HG03571 (cell line): ENCODE measurements at regions not wholly inside any gene's neighbourhood (a gene's known extent, or its start where the extent isn't known, plus 50 kb on each side); places are given as distances from the start of the nearest gene placed in this dataset.

Experiments used
- ATAC-seq: cut with Tn5 transposase; IDR thresholded peaks from one replicate; pipeline ENCODE4 v1.9.1; 2021; ENCODE audit not compliant: unreplicated experiment

DNA sequence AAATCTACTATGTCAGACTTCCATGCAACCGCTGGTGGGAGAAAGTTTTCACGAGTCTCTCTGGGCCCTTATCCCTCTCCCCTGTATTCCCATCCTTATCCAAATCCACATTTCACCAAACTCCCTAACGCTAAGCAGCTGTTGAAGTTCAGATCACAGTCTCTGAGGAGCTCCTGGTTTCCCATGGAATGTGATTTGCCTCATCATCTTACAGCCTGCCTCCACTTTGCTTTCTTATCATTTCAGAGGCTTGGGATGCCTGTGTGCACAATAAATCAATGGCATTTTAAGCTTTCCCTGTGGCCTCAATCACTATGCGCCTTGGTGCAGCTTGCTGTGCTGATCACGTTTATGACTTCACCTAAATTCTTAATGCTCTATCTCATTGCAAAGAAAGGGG, 352.4 kb upstream of the FAT3 start:
- no peak for ATAC-seq

DNA sequence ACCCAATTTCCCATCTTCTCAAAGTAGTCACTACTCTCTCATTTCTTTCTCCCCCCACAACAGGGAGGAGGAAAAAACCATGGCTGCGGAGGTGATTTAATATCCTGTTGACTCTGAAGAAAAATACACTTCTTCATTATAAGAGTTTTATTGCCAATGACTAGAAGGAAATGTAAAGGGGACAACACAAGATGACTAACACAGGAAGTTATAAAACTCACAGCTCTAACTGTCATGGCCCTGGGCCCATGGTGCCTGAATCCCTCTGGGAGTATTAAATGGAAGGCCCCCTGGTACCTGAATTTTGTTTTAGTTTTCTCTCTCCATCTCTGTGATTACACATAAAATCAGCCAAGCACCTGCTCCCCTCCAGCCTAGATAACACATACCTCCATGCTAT, 352.8 kb upstream of the FAT3 start:
- no peak for ATAC-seq

DNA sequence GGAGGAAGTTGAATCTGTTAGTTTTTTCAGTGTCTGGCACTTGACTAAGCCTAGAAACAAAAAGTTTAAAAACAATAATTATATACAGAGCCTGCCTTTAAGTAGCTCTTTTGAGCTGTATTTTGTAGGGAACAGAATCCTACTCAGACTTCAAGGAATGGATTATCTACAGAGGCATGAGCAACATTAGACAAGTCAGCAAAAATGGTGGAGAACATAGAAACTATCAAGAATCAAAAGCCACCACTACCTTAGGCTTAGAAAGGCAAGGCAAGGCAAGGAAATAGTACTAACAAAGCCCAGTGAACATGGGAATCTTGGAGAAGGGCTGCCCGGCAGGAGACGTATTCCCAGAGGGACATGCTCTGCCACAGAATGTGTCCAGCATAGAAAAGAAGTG, 353.6 kb upstream of the FAT3 start:
- no peak for ATAC-seq

DNA sequence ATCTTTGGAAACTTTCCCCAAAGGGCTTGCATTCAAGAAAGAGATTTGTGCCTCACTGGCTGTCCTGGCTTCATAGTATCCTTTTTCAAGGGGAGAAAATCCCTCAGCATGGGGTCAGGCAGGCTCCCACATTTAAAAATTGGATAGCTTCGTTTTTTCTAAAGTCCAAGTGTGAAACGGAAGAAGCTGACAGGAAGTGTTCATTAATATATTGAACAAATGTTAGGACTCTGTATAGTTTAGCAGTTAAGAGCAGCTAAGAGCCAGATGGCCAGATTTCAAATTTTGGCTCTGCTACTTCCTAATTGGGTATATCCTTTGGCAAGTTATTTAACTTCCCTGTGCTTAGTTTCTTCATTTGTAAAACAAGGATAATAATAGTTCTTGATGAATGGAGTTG, 354.9 kb upstream of the FAT3 start:
- ATAC-seq = no peak

DNA sequence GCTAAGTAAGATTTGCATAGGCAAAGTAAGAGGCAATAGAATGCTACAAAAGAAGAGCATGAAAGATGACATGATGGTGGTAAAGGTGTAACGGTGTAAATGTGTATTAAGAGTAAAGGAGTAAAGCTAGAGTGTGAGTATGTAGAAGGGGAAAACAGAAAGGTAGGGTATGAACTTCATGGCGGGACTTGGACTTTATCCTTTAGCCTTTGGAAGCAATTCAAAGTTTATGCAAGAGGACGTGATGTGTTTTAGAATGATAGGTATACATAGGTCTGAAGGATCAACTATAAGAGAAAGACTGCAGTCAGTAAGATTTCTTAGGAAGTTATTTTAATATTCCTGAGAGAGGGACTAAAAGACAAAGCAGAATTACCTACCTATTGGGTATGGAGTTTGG, 358.0 kb upstream of the FAT3 start:
- ATAC-seq = no peak

DNA sequence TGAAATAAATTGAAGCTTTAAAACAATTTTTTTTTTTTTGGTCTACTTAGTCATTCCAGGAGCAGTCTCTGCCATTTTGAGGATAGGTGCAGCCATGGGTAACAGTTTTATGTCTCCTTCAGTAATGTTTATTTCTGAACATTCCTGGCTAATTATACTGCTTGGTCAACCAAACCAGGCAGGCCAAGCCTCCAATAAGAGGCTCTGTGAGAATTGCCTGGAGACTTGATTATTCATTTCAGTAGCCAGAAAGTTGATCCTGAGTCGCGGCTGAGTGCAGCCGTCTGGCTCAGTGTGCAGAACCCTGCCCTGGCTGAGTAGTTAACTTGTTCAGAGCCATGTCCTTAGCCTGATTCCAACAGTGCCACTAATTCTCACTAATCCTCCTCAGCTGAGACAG, 364.0 kb upstream of the FAT3 start:
- no peak for ATAC-seq

DNA sequence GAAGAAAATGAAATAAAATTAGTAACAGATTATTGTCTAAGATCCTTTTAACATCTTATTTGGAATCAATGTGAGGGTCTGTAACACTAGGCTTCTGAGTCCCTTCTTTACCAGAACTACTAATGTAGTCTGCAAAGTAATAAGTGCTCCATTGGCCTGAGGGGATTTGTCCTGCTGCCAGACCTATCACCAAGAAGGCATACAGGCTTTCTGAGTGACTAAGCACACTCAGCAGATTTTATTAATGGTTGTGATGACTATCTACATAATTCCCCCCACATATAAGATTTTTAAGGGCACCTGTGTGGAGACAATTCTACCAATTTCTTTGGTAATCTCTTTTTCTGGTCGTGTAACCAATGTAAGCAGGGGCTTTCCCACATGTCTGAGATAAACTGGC, 365.0 kb upstream of the FAT3 start:
- no peak for ATAC-seq

DNA sequence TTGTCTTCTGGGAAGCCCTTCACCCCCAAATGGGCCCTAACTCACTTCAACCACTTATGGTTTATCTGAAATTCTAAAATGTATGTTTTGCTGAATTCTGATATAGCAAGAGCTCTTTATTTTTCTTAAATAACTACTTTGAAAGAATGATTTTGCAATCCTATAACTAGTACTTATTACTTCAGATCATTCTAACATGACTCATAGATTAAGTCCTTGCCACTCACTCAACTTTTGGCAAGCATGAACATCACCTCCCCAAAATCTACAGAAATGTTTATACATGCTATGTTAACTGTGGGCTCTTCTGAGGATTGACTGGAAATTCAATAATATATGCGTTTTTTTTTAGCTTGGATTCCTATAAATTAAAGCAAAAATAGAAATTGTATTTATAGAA, 367.4 kb upstream of the FAT3 start:
- no peak for ATAC-seq

DNA sequence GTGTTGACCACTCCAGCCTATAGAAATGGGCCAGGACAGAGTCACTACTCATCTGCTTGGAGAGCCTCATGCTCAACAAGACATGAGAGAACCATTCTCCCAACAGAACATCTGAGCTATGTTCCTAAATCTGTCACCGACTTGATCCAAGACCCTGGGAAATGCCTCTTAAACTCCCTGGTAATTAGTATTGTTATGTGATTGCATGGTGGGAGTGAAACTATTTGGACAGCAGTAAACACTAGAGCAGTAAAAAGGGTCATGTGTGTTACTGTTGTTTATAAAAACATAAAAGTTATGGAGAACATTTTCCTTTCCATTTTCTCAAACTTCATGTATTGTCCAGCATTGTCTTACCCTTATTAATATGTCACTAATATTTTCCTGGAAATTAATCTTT, 369.8 kb upstream of the FAT3 start:
- ATAC-seq = no peak

DNA sequence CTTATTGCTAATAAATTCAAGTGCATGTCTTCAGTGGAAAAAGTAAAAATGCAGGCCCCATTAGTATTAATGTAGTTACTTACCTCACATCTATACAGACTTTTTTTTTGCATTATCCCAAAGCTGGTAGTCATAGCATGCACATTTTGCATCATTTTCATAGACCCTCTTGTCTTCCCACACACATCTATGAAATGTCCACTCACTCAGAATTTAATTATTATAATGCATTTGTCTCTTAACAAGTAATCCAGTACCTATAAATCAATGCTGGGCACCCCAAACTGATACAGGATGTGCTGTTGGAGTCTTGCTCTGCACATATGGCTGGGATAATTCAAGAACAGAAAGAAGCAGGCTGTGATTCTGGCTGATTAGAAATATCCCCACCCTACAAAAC, 370.4 kb upstream of the FAT3 start:
- no peak for ATAC-seq

DNA sequence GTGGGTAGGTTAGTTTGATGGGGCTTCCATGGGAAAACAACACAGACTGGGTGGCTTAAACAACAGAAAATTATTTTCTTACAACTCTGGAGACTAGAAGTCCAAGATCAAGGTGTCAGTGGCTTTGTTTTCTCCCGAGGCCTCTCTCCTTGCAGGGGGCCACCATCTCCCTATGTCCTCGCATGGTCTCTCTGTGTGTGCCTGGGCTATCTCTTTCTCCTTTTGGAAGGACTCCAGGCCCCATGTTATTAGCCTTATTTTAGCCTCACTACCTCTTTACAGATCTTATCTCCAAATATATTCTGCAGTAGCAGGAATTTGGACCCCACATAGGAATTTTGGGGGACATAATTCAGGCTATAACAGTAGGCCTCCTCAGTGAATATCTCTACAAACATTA, 372.7 kb upstream of the FAT3 start:
- no peak for ATAC-seq

DNA sequence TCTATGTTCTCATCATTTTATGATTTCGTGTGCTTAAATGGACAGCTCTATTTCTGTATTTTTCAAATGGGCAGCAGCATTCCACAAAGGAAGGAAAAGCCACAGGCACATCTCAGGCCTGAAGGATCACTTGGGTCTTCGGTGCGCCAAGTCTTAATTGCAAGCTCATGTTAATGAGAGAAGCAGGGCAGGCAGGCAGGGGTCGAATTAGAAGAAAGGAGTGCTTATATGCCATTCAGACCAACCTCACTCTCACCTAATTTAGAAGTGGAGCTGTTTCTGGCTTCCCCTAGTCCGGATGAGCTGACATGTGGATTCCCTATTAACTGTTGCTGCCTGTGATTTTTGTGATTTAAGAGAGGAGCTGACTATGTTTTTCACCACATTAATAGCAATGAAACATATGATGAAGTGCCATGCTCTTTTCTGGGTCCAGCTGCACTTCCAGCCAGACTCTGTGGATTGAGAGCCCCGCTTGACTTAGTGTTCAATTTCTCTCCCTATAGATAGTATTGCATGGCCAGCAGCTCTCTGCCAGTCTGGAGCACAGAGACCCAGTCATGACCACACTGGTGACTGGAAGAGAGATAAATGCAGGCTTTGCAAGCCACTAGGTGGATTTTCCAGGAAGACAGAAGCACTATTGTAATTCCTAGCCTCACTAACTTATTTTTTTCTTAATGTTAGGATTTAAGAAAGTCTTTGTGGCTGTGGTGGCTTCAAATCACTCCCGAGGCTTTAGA, 373.9 kb upstream of the FAT3 start:
- ATAC-seq = no peak

DNA sequence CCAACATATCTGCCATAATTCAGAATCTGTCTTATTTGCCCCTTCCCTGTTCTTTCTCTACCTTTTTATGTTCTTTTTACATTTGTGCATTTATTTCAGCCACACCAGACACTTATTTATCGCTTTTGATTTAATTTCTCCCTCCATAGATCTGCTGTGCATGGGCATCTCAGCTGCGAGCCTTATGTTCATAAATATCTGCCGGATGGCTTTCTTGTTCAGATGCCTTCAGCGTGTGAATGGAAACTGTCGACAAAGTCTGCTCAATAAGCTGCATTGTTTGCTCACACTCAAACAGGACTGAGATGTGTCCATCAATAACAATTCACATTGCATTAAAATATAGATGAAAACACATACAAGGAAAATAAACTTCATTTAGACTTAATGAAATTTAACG, 374.6 kb upstream of the FAT3 start:
- no peak for ATAC-seq

DNA sequence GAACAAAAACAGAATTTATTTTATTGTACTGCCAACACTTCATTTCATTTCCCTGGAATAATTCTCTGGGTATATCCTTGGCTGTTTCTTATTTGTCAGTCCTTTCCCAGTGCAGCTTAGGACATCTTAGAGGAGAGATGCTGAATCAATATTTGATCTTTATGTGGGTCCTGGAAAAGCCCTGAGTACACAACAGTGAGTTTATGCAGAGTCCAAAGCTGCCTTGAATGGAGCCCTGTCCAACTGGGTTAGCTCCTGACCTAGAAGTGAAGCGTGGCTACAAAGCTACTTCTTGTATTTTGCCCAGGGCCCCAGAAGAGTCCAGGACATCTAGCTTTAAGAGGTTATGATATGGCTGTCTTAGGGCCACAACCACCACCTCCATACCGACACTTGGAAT, 378.0 kb upstream of the FAT3 start:
- no peak for ATAC-seq

DNA sequence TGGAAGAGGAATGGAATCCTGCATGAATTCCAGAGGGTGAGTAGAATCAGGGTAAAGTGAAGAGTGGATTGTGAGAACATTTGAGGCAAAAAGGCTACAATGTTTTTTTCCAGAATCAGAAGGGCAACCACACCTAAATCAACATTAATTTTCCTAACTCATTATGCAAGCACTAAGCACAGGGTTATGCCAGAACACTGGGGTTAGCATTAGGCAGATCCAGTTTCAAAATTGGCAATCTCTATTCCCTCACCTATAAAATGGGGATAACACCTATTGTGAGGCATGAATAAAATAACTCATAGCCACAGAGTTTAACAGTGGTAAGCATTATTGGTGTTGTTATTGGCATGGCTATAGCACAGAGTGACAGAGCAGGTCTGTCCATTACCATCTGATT, 378.6 kb upstream of the FAT3 start:
- no peak for ATAC-seq

DNA sequence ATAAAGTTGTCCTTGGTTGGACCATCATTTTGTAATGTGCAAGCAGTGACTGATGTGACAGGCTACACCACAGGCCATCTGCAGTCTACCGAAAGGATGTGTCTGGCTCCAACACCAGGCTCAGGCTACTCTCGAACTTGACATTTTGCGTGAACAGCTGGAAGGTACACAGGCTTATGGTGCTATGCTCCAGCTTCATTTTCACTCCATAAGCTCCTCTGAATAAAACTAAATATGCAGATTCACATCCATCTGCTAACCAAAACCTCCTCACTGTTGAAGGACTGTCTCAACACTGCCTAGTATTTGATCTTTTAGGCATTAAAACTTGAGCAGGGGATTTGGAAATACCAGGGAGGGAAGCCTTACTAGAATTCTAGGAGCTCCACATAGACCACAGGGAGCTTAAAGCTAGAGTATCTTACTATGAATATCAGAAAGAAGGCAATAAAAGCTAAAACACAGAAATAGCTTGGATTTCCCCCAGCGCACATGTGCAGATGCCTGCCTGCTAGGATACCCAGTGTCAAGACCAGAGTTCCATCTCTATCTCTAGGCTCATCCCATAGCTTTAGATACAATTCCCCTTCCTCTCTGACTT, 383.9 kb upstream of the FAT3 start:
- ATAC-seq = no peak

DNA sequence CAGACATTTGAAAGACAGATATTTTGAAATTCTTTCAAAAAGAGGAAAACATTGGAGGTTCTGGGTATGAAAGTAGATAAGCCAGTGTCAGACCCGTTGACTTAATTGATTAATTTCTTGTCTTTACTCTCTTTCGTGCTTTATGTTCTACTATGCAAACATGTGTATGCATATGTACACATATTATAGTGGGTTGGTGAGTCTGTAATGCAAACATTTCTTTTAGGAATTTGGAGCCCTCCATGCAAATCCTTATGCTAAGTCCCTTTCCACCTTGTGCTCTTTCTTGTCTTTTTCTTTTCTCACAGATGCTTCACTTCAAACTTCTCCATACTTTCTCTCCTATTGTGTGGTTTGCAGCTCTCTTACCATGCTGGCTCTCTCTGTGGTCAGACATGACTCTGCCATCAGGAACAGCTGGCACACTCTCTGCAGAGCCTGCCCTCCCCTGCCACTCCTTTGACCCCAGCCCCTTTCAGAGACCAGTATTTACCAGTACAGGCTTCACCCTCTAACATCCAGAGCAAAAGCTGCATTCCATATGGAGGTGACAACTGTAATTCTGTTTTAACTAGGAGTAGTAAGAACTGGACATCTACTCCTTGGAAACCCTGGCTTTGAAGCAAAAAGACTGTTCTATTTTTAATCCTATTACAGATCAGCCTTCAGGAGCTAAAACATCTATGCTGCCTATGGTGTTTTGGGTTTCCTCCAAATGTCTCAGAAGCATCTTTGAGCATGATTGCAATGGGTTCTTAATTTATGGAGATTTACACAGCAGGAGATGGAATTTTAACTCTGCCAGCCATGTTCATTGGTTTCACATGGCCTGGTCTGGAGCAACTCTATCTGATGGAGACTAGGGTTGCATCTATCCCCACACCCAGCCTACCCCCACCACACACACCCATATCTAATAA, 386.9 kb upstream of the FAT3 start:
- ATAC-seq = no peak

DNA sequence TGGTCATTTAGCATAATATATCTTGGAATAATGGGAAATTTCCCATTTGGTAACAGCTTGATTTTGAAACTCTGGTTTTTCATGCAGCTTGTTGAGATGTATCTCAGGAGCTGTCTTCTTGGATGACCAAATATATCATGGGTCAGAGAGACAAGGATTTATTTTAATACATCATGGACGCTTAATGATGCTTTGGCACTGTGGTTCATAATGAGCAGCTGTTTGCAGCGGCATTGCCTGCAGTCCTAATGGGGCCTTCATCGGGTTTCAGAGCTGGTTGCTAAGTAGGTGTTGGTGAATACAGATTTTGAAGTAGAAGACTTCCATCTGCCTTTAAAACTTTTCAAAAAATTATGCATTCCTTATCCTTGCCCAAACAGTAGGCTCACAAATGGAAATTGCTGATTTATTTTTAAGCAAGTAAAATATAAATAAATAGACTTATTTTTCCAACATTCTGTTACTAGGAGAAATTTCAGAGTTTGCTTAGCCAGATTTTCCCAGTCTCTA, 389.5 kb upstream of the FAT3 start:
- ATAC-seq = no peak

DNA sequence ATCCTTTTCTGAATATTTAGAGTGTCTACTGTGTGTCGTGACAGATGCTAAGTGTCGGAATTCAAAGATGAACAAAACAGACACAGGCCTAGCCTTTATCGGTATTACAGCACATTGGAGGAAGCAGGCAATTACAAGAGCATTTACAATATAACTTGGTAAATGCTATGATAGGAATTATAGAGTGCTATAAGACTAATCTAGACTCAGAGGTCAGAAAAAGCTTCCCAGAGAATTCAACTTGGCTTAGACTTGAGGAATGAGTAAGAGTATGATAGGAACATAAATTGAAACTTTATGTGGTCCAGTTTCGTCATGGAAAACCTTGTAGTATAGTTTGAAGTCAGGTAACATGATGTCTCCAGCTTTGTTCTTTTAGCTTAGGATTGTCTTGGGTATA, 395.7 kb upstream of the FAT3 start:
- no peak for ATAC-seq

DNA sequence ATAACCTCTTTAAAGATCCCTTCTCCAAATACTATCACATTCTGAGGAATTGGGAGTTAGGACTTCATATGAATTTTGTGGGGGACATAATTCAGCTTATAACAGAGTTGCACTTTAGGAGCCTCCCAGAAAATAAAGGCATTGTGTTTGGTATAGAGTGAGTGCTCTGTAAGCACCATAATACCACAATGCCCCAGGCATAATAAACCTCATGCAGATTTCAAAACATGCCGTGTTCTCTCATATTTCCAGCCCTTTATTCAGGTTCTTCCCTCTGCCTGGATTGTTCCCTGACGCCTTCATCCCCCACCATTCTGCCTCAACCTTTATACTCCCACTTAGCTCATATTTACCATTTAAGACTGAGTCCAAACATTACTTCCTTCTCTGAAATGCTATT, 398.8 kb upstream of the FAT3 start:
- no peak for ATAC-seq

DNA sequence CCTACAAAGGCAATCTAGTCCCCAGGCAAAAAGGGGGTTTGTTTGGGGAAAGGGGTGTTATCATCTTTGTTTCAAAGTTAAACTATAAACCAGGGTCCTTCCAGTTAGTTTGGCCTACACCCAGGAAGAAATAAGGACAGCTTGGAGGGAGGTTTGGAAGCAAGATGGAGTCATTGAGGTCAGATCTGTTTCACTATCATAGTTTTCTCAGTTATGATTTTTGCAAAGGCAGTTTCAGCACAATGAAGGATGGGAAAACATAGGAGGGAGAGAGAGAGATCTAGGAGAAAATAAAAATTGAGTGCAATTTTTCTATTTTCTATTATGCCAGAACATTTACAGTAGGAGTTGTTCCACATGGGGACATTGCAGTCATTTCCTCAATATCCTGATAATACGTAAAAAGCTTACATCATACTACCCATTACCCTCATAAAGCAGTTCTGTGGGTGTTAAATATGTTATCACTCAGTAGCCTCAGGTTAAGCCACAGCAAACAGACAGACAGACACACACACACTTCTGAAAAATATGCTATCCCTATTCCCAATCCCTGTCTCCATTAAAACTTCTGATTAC, 401.3 kb upstream of the FAT3 start:
- no peak for ATAC-seq

DNA sequence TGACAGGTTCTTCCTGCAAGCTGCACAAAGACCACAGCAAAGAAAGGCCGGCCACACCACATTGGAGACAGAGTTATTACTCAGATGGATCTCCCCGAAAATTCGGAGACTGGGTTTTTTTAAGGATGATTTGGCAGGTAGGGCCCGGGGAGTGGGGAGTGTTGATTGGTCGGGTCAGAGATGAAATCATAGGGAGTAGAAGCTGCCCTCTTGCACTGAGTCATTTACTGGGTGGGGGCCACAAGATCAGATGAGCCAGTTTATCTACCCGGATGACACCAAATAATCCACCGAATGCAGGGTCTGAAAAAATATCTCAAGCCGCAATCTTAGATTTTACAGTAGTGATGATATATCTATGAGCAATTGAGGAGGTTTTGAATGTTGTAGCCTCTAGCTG, 401.8 kb upstream of the FAT3 start:
- ATAC-seq = no peak
